Activated CD4-positive, alpha-beta T cell treated with anti-CD3 and anti-CD28 coated beads for 36 hours (primary cell): ENCODE measurements at regions not wholly inside any gene's neighbourhood (a gene's known extent, or its start where the extent isn't known, plus 50 kb on each side); places are given as distances from the start of the nearest gene placed in this dataset.

ENCODE experiments used
- ATAC-seq: fragments of 200-7000 bp; cut with Tn5 transposase; one replicate; pipeline ENCODE4 v1.10.0; 2021; ENCODE audit warnings: mild to moderate bottlenecking, moderate library complexity
- CTCF ChIA-PET: fragments of 350-600 bp; sonication (Branson Sonifier 250); formaldehyde crosslinking; loops from one replicate; lab custom pipeline; 2021; ENCODE audit warnings: antibody characterized with exemption; lab: Charles Lee
- POLR2A ChIA-PET: fragments of 350-600 bp; sonication (Branson Sonifier 250); formaldehyde crosslinking; loops from one replicate; lab custom pipeline; 2021; ENCODE audit warnings: antibody characterized with exemption, inconsistent platforms; lab: Charles Lee
- DNase-seq: peaks from one replicate; pipeline ENCODE4 v3.0.0-alpha.2; 2020
- H3K27ac Mint-ChIP-seq: one replicate; pipeline ENCODE4 v1.8.0; 2021; ENCODE audit warnings: mixed read lengths
- H3K27me3 Mint-ChIP-seq: one replicate; pipeline ENCODE4 v1.8.0; 2021; ENCODE audit warnings: mixed read lengths
- H3K36me3 Mint-ChIP-seq: one replicate; pipeline ENCODE4 v1.8.0; 2021; ENCODE audit warnings: low read depth, mixed read lengths
- H3K4me1 Mint-ChIP-seq: one replicate; pipeline ENCODE4 v1.8.0; 2021; ENCODE audit warnings: mixed read lengths
- H3K4me3 Mint-ChIP-seq: one replicate; pipeline ENCODE4 v1.8.0; 2021; ENCODE audit warnings: mild to moderate bottlenecking, moderate library complexity, mixed read lengths
- H3K9me3 Mint-ChIP-seq: one replicate; pipeline ENCODE4 v1.8.0; 2021; ENCODE audit warnings: low read depth, mixed read lengths
- intact Hi-C, 2 experiments: fragments of 100-400 bp; cut with DNase I in 1 of 2; cut with micrococcal nuclease in 1 of 2; formaldehyde crosslinking; loops; one replicate each; pipeline versions ENCODE4 v1.14.2 to v1.15.1; 2022 to 2024; cut with DNase I, micrococcal nuclease

GRCh38 chr2:122163617-122164016 is 408.2 kb downstream of the TSN start:
- Mint-ChIP-seq H3K4me1 (no peaks in the 10 kb centered on the region), H3K4me3 (no peak overlapping the region), H3K36me3 (no peaks in the 10 kb centered on the region), H3K9me3 (no peaks in the 10 kb centered on the region), H3K27me3 (no peaks in the 10 kb centered on the region), H3K27ac (no peak overlapping the region)
- ATAC-seq, result no peak
- no peak for DNase-seq
- ChIA-PET POLR2A (no interaction called here), CTCF (no interaction called here)
- intact Hi-C loops, result no loop called here

GRCh38 chr2:122164964-122165363 is 409.5 kb downstream of the TSN start:
- intact Hi-C loops, result no loop called here
- ATAC-seq, result no peak
- DNase-seq, result no peak
- ChIA-PET CTCF (interaction anchor here (0.7 kb wide), 1 partner anchor 30 kb away, joined by 3 read pairs; no protein-coding TSS in a partner anchor), POLR2A (no interaction called here)
- no peaks in the 10 kb centered on the region for H3K27me3 Mint-ChIP-seq
- H3K4me3 Mint-ChIP-seq, result no peak overlapping the region
- H3K36me3 Mint-ChIP-seq, result no peaks in the 10 kb centered on the region
- no peaks in the 10 kb centered on the region for H3K9me3 Mint-ChIP-seq
- H3K27ac Mint-ChIP-seq, result no peak overlapping the region
- H3K4me1 Mint-ChIP-seq, result no peaks in the 10 kb centered on the region

GRCh38 chr2:122166820-122167219 is 411.4 kb downstream of the TSN start:
- intact Hi-C loops, result no loop called here
- DNase-seq (no peak), ATAC-seq (no peak)
- H3K4me1 Mint-ChIP-seq, result no peaks in the 10 kb centered on the region
- H3K27ac Mint-ChIP-seq, result no peak overlapping the region
- H3K9me3 Mint-ChIP-seq, result no peaks in the 10 kb centered on the region
- no peak overlapping the region for H3K4me3 Mint-ChIP-seq
- H3K27me3 Mint-ChIP-seq, result no peaks in the 10 kb centered on the region
- no peaks in the 10 kb centered on the region for H3K36me3 Mint-ChIP-seq
- POLR2A ChIA-PET, result no interaction called here
- CTCF ChIA-PET, result interaction anchor here (0.8 kb wide), 1 partner anchor 52 kb away, joined by 3 read pairs; no protein-coding TSS in a partner anchor

GRCh38 chr2:122167515-122167914 is 412.1 kb downstream of the TSN start:
- intact Hi-C loops, result no loop called here
- no peak overlapping the region for H3K4me3 Mint-ChIP-seq

GRCh38 chr2:122168799-122169198 is 413.3 kb downstream of the TSN start:
- no peak overlapping the region for H3K27ac Mint-ChIP-seq
- no peaks in the 10 kb centered on the region for H3K36me3 Mint-ChIP-seq
- no peaks in the 10 kb centered on the region for H3K4me1 Mint-ChIP-seq
- H3K4me3 Mint-ChIP-seq, result no peak overlapping the region
- no peaks in the 10 kb centered on the region for H3K27me3 Mint-ChIP-seq
- ATAC-seq, result no peak
- H3K9me3 Mint-ChIP-seq, result no peaks in the 10 kb centered on the region
- CTCF ChIA-PET, result interaction anchor here (0.7 kb wide), 1 partner anchor 221 kb away, joined by 3 read pairs; no protein-coding TSS in a partner anchor
- DNase-seq, result no peak
- POLR2A ChIA-PET, result no interaction called here
- intact Hi-C loops, result no loop called here

More at GRCh38 chr2:122167515-122167914, 412.1 kb downstream of the TSN start:
- Mint-ChIP-seq H3K4me1 (no peaks in the 10 kb centered on the region), H3K27ac (no peak overlapping the region), H3K36me3 (no peaks in the 10 kb centered on the region), H3K27me3 (no peaks in the 10 kb centered on the region), H3K9me3 (no peaks in the 10 kb centered on the region)
- ATAC-seq (no peak), DNase-seq (no peak)
- POLR2A ChIA-PET, result no interaction called here
- CTCF ChIA-PET, result no interaction called here

GRCh38 chr2:122172812-122173211 is 417.4 kb downstream of the TSN start:
- ATAC-seq, result no peak
- CTCF ChIA-PET, result no interaction called here
- Mint-ChIP-seq H3K36me3 (no peaks in the 10 kb centered on the region), H3K27me3 (no peaks in the 10 kb centered on the region), H3K4me3 (no peak overlapping the region), H3K9me3 (no peaks in the 10 kb centered on the region), H3K27ac (no peak overlapping the region), H3K4me1 (no peaks in the 10 kb centered on the region)
- intact Hi-C loops, result no loop called here
- no peak for DNase-seq
- POLR2A ChIA-PET, result no interaction called here

GRCh38 chr2:122174061-122174460 is 418.6 kb downstream of the TSN start:
- DNase-seq (no peak), ATAC-seq (no peak)
- no peaks in the 10 kb centered on the region for H3K9me3 Mint-ChIP-seq
- no peaks in the 10 kb centered on the region for H3K4me1 Mint-ChIP-seq
- CTCF ChIA-PET, result interaction anchor here (0.6 kb wide), 2 partner anchors 66 to 433 kb away, joined by 3 read pairs; no protein-coding TSS in a partner anchor
- POLR2A ChIA-PET, result no interaction called here
- no peak overlapping the region for H3K27ac Mint-ChIP-seq
- no peak overlapping the region for H3K4me3 Mint-ChIP-seq
- no peaks in the 10 kb centered on the region for H3K27me3 Mint-ChIP-seq
- H3K36me3 Mint-ChIP-seq, result no peaks in the 10 kb centered on the region
- intact Hi-C loops, result no loop called here

- POLR2A ChIA-PET, result no interaction called here
- H3K27ac Mint-ChIP-seq, result no peak overlapping the region
Observed at GRCh38 chr2:122179492-122180165, 424.2 kb downstream of the TSN start.

GRCh38 chr2:122180972-122181371 is 425.5 kb downstream of the TSN start:
- DNase-seq (no peak), ATAC-seq (no peak)
- Mint-ChIP-seq H3K9me3 (no peaks in the 10 kb centered on the region), H3K36me3 (no peaks in the 10 kb centered on the region), H3K4me1 (no peaks in the 10 kb centered on the region), H3K27ac (no peak overlapping the region), H3K4me3 (no peak overlapping the region), H3K27me3 (no peaks in the 10 kb centered on the region)
- intact Hi-C loops, result no loop called here
- ChIA-PET CTCF (no interaction called here), POLR2A (no interaction called here)

More at GRCh38 chr2:122179492-122180165, 424.2 kb downstream of the TSN start:
- Mint-ChIP-seq H3K9me3 (no peaks in the 10 kb centered on the region), H3K36me3 (no peaks in the 10 kb centered on the region), H3K4me1 (no peaks in the 10 kb centered on the region), H3K27me3 (no peaks in the 10 kb centered on the region), H3K4me3 (no peak overlapping the region)
- intact Hi-C loops, result no loop called here
- ATAC-seq (no peak), DNase-seq (no peak)
- CTCF ChIA-PET, result no interaction called here

GRCh38 chr2:122182616-122183355 is 427.3 kb downstream of the TSN start:
- Mint-ChIP-seq H3K27ac (no peak overlapping the region), H3K27me3 (no peaks in the 10 kb centered on the region), H3K4me3 (no peak overlapping the region), H3K9me3 (no peaks in the 10 kb centered on the region), H3K4me1 (no peaks in the 10 kb centered on the region), H3K36me3 (no peaks in the 10 kb centered on the region)
- CTCF ChIA-PET, result no interaction called here
- POLR2A ChIA-PET, result no interaction called here
- intact Hi-C loops, result no loop called here
- DNase-seq (no peak), ATAC-seq (no peak)

- DNase-seq, result no peak
- ChIA-PET CTCF (no interaction called here), POLR2A (no interaction called here)
- no peaks in the 10 kb centered on the region for H3K9me3 Mint-ChIP-seq
- H3K27me3 Mint-ChIP-seq, result peaks cover 3% of the 10 kb centered on the region
- intact Hi-C loops, result no loop called here
- H3K36me3 Mint-ChIP-seq, result no peaks in the 10 kb centered on the region
- no peaks in the 10 kb centered on the region for H3K4me1 Mint-ChIP-seq
- H3K27ac Mint-ChIP-seq, result no peak overlapping the region
- H3K4me3 Mint-ChIP-seq, result no peak overlapping the region
- ATAC-seq, result no peak
Observed at GRCh38 chr2:122183890-122184289, 428.4 kb downstream of the TSN start.

GRCh38 chr2:122186761-122187222 is 431.3 kb downstream of the TSN start:
- no peak overlapping the region for H3K27ac Mint-ChIP-seq
- intact Hi-C loops, result no loop called here
- H3K4me3 Mint-ChIP-seq, result no peak overlapping the region
- CTCF ChIA-PET, result interaction anchor here (0.6 kb wide), 1 partner anchor 874 kb away, joined by 3 read pairs; no protein-coding TSS in a partner anchor
- H3K4me1 Mint-ChIP-seq, result no peaks in the 10 kb centered on the region
- H3K9me3 Mint-ChIP-seq, result no peaks in the 10 kb centered on the region
- DNase-seq, result no peak
- H3K36me3 Mint-ChIP-seq, result no peaks in the 10 kb centered on the region
- POLR2A ChIA-PET, result interaction anchor here (0.5 kb wide), 1 partner anchor 26 kb away, joined by 3 read pairs; no protein-coding TSS in a partner anchor
- H3K27me3 Mint-ChIP-seq, result peaks cover 5% of the 10 kb centered on the region
- ATAC-seq, result no peak
